Activated CD8-positive, alpha-beta memory T cell treated with anti-CD3 and anti-CD28 coated beads, Interleukin-2, amount 50 U/mL, for 24 hours (primary cell): ENCODE measurements at regions not wholly inside any gene's neighbourhood (a gene's known extent, or its start where the extent isn't known, plus 50 kb on each side); places are given as distances from the start of the nearest gene placed in this dataset.
"Not testable (repeated sequence)": the region's sequence is repeated elsewhere in the genome, so short reads cannot be mapped to it uniquely, and the experiment has no call there.

Source experiments
- DNase-seq: peaks from one replicate; pipeline ENCODE4 v3.0.0-alpha.2; 2020; ENCODE audit errors: extremely low read depth

- DNase-seq, result no peak
These were observed 179.4 kb downstream of the FAM43A start for GRCh38 chr3:194865061-194865460.

- DNase-seq, result no peak
These were observed 179.9 kb downstream of the FAM43A start for GRCh38 chr3:194865615-194866014.

- no peak for DNase-seq
These were observed 180.6 kb downstream of the FAM43A start for GRCh38 chr3:194866236-194866635.

- no peak for DNase-seq
These were observed 181.7 kb downstream of the FAM43A start for GRCh38 chr3:194867270-194867983.

GRCh38 chr3:194868831-194869230 is 183.1 kb downstream of the FAM43A start:
- no peak for DNase-seq

DNA sequence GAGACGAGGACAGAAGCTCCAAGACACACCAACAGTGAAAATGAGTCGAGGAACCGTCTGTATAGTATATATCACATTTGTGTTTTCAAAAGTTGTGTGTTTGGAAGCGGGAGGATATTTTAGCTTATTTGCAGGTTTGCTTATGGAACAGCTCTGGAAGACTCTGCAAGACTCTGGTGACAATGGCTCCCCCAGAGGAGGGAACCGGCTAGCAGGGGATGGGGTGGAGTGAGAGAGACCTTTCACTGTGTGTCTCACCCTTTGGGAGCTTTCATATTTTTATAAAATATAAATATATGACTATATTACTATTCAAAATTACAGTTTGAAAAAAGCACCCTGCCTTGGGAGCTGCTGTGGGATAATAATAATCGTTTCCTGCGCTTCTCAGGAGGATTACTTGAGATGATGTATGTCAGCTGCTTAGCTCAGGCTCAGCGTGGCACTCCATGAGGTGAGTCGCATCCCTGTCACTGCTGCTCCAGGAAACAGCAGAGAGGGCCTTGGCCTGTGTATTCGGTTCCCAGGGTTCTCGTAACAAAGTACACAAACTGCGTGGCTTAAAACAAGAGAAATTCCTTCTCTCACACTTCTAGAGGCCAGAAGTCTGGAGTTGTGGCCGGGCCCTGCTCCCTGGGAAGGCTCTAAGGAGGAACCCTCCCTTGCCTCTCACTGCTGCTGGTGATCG is 183.9 kb downstream of the FAM43A start:
- DNase-seq, result no peak

DNA sequence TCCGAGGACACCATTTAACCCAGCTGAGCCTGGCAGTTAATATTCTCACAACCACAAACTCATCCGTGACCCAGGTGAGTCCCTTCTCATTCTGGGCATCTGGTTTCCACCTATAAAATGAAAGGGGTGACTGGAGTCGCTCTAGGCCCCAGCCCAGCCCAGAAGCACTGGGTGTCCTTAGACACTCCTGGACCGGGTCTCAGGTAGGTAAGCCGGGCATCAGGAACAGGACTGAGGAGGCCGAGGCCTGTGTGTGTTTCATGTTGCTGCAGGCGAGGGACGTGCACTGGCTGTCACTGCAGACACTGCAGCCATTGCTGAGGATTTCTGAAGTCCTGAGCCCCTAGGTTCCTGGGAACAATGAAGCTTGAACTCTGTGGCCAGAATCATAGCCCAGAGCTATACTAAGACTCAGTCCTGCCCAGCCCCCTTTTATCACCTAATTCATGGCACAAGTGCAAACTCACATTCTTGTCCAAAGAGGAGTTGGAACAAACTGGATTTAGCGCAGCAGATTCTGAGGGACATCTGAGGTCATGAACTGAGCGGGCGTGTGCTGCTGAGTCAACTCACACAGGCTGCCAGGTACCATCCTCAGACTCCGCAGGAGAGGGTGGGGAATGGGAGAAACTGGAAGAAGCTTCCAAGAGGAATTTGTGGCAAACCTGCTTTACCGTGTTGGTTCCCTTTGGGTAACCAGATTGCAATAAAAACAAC is 184.9 kb downstream of the FAM43A start:
- no peak for DNase-seq

DNA sequence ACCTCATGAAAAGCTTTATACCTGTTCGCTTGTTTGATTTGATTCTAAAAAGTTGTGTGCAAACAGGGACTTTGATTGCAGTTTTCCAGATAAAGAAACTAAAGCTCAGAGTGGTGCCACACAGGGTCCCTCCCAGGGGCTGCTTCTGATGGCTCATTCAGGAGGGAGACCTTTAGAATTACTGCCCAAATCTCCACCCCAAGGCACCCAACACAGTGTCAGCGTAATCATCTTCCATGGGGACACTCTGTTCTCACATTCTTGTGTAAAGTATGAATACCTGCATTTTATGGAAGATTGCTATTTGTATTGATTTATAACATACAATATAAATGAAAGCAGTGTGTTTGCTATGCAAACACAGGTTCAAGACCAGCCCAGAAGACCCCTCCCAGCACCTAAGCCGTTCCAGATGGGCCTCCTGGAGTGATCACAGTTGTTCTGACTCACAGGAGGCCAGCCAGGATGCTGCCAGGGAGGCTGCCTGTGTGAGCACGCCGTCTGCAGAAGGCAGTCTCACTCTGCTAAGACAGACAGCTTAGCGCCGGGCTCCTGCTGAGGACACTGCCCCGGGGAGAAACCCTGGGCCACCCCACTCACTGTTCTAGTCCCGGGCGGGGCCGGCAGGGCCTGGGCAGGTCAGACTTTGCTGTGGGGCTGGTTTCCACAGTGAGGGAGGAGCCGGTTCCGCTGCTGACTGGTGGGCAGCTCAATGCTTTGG is 185.6 kb downstream of the FAM43A start:
- DNase-seq, result no peak

DNA sequence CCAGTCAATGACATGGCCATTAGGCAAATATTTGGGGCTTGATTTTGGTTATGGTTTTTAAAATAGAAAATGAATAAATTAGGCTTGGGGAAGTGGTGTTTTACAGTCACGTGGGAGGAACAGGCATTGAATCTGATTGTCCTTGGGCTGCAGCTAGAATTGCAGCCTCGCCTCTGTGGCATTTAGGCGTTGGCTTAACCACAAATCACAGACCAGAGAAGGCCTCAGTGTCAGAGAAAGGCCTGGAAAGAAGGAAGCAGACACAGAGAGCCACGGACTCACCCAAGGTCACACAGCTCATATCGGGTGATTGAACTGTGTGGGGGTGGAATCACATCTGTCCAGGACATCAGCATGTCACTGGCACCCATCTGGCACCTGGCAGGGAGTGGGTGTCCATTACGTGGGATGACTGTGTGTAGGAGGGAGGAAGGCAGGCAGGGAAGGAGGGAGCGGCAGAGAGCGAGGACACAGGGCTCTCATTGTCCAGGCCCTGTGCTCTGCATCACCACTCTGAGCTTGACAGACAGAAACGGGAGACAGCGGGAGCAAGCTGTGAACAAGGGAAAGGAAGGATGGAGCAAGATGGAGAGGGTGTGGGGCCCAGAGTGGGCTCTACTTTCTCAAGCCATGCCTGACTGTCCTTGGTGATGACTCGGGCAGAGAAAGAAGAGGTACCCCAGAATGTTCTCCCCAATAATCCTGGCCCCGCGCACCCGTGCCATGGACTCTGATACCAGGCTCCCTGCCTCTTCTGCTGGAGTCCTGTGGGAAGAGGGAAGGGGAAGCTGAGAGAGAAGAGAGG is 186.4 kb downstream of the FAM43A start:
- no peak for DNase-seq

GRCh38 chr3:194872669-194872977 is 186.9 kb downstream of the FAM43A start:
- no peak for DNase-seq

DNA sequence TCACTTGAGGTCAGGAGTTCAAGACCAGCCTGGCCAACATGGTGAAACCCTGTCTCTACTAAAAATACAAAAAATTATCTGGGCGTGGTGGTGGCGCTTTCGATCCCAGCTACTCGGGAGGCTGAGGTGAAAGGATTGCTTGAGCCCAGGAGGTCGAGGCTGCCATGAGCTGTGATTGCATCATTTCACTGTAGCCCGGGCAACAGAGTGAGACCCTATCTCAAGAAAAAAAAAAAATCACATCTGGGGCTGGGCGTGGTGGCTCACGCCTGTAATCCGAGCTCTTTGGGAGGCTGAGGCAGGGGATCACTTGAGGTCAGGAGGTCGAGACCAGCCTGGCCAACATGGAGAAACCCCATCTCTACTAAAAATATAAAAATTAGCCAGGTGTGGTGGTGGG is 187.8 kb downstream of the FAM43A start:
- not testable (repeated sequence) for DNase-seq

DNA sequence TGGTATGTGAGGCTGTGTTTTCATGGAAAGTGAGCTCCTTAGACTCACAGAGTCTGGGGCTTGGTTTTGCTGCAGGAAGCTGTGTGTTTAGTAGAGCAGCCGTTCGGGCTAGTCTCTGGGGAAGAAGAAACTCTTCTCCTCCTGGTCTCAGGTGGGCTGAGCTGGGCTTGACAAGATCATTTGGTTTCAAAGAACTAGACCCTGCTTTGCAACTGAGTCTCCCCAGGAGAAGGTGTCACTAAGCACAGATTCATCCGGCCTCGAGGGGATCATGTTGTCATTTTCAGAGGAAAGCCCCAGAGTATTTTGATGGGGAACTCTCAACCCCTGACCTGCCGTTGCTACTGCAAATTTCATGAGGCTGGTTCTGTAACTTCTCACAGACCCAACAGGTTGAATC is 188.5 kb downstream of the FAM43A start:
- DNase-seq, result no peak

GRCh38 chr3:194874783-194875182 is 189.1 kb downstream of the FAM43A start:
- DNase-seq, result no peak

GRCh38 chr3:194875581-194876402 is 190.1 kb downstream of the FAM43A start:
- DNase-seq, result no peak

DNA sequence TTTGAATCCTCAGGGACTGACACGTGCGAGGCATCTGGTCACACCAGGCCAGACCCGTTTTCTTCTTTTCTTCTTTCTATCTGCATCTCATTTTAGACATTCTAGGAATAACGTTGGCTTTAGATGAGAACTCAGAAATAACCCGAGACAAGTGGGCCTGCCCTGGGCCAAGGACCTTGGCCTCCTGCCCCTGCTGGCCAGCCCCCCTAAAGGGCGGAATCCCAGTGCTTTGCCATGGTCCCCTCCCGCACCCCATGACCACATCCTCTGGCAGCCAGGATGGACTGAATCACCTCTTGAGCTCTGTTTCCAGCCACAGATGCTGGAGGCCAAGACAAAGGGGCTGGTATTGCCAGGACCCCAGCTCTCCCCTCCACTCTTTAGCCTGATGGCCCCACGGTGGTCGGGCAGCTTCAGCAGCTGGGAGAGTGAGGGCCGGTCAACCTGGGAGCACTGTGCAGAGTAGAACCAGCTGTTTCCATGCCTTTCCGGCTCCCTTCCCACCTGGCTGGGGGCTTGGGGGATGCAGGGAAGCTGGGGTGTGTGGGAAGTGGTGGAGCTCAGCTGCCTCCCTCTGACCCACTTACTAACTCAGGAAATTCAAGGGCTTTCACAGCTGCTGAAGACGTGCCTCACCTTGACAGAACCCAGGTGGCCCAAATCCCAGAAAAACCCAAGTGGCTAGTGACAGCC is 190.9 kb downstream of the FAM43A start:
- DNase-seq, result no peak

- no peak for DNase-seq
These were observed 191.8 kb downstream of the FAM43A start for GRCh38 chr3:194877291-194878119.

DNA sequence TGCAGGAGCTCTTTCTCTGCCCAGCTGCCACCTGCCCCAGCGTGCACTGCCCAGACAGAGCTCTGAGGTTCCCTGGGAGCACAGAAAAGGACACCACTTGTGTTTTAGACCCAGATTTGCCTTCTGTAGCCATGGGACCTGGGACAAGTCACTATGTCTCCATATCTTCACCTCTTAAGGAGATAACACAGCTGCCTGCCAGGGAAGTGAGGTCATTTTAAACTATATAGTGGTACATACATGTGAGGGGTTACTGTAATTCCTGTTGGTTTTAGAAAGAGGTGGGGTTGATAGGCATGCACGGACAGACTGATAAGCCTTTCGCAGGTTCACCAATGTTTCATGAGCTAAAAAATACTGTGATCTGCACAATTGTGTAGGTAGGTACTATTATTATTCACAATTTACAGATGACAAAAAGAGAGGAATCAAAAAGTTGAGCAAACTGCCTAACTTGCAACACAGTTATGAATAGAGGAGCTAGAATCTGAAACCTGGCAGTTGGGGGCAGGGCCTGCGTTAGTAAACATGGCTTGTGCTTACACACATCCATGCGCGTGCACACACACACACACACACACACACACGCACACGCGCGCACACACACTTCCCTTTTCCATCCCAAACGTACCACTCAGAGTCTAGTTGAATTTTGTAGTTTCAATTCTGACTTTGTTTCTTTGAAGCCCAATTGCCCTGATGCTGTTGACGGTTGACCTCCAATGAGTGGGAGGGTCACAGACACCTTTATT is 193.6 kb downstream of the FAM43A start:
- no peak for DNase-seq
